GF-D8 (cell line): ENCODE measurements at regions not wholly inside any gene's neighbourhood (a gene's known extent, or its start where the extent isn't known, plus 50 kb on each side); places are given as distances from the start of the nearest gene placed in this dataset.

Experiments used
- DNase-seq: peaks from one replicate; lab custom pipeline; 2025; lab: John Stamatoyannopoulos, UW

DNA sequence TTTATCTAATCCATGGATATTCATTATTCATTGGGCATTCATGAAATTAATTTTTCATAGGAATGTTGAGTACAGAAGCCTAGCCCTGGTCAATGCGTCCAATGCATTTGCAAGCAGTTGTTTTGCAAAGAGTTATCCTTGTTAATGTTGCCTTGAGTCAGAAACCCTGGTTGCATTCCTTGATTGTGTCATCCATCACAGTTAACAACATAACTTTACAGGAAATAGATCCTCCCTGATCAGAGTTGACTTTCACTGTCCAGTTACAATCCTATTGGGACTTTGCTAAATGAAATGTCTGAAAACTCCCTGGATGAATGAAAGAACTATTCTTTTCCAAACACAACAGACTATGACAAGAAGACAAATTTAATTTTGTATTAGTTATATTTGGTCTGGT lies 924.3 kb upstream of the SLIT2 start:
- DNase-seq: no peak

DNA sequence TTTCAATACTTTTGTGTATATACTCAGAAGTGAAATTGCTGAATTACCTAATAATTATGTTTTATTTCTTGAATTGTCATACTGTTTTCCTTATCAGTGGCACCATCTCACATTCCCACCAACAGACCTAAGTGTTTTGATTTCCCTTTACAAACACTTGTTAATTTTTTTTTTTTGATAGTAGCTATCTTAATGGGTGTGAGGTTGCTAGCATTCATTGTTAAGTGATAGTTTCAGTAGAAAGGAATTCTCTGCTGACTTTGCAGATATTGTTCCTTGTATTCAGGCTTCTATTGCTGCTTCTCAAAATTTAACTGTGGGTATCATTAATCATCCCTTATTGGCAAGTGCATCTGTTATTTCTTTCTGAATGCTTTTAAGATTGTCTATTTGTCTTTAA lies 927.5 kb upstream of the SLIT2 start:
- no peak for DNase-seq

DNA sequence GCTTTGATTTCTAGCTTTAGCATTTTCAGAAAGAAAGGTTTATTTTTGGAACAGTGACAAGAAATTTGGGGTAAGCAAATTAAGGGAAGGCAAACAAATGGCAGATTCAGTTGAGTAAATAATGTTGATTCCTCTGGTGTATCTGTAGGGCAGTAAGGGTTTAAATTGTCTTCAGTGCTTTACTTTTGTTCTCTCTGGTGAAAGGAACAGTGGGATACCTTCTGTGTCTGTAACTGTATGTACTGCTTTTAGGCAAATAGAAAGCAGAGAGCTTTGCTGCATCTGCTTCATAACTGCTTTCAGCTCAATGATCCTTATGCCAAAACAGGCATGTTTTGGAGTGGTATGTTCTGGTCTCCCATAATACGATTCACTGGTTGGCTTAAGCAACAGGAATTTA lies 932.1 kb upstream of the SLIT2 start:
- no peak for DNase-seq

DNA sequence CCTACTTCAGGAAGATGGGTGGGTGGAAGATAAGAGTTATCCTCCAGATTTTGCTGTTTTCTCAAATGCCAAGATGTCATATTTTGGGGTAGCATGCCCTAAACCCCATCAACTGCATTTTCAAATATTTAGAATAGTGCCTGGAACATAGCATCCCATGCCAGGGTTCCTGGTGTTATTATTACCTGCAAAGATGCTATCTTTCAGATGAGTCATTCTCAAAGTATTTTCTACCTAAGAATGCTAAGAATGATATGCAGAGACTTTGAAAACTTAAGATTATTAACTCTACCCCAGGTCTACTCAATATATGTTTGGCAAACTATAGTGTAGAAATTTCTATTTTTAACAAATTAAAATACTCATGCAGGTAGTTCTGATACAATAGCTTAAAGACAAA lies 934.3 kb upstream of the SLIT2 start:
- DNase-seq: no peak

DNA sequence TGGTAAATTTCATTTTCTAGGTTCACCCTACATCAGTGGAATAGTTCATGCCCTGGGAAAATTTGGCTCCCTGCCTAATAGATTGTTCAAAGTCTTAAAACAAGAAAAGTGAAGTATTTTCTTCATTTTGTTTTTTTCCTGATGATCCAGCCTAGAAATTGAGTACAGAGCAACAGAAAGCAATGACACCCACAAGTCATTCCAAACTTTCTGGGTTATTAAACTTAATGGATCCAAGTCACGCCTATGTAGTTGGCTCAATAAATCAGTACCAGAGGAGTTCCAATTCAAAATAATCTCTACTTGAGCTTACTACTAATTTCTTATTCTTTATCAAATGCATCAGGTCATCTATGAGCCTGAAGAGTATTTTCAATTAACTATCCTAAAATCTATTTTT lies 937.6 kb upstream of the SLIT2 start:
- no peak for DNase-seq

DNA sequence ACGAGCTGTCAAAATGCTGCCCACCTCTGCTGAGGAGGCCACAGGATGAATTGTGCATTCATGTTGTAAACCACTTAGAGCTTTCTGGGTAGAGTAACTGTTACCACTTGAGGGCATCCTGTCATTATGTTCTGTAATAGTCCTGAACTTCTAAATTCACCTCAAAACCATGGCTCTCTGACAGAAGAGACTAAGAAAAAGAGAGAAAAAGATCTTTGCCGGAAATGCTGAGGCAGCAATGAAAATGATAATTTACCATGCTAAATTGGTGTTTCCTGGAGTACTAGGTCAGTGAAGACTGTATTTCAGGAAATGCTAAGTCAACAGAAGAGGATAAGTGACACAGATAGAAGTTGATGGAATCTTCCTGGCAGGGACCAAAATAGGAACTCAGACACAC lies 942.3 kb upstream of the SLIT2 start:
- no peak for DNase-seq

DNA sequence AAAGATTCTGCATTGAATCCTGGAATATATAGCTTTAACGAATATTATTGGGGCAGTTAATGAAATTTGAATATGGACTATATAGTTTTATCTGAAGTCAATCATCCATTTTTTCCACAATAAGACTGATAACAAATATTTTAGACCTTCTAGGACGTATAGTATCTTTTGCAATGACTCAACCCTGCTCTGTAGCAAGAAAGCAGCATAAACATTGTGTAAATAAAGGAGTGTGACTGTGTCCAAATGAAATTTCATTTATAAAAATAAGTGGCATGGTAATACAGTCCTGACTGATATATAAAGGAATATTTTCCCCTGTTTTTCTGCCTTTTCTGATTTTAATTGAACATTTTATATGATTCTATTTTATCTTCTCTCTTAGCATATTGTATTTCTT lies 947.7 kb upstream of the SLIT2 start:
- DNase-seq: no peak

DNA sequence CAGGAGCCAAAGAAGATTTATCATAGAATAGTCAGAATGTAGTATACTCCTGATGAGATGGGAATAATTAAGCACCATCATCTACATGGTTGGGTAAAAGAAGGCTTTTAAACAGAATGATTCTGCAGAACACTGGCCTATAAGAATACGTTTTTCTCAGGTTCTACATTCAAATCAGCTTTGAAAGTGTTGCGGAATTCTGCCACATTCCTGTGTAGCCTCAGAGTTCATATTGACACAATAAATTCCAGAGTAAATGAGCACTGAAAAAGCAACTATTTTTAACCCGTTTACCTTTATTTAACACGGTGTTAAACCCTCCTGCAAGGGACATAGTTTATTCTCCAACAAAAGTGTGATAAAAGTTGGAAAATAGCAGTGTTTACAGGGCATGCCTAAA lies 950.2 kb upstream of the SLIT2 start:
- no peak for DNase-seq

DNA sequence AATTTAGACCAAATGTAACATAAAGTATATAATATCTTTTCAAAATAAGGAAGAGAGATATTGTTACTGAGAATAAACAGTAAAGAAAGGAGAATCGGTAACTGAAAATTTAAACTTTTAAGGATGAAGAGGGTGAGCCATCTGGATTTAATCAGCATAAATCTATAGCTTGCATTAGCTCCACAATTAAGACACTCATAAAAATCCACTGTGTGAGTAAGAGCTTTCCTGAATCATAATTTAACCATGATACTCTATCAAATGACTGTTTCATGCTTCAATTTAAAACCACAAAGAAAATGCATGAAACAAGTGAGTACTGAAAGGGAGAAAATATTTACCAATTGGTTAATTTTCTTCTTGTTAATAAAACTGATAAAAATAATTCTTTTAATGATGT lies 951.5 kb upstream of the SLIT2 start:
- no peak for DNase-seq

DNA sequence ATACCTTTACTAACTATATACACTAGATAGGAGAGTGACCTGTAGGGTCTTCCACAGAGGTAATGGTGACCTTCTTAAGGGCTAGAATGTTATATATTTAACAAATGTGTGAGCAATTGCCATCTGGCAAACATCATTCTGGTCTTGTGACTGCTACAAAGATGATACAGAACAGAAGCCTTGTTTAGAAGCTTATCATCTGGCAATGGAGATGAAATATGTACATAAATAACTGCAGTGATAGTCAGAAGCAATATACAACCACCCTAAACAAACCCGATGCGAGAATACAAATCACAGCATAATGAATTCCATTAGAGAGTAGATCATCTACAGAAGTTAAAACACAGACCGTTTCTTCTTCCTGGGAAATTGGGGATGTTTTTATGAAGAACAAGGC lies 952.7 kb upstream of the SLIT2 start:
- DNase-seq: no peak

DNA sequence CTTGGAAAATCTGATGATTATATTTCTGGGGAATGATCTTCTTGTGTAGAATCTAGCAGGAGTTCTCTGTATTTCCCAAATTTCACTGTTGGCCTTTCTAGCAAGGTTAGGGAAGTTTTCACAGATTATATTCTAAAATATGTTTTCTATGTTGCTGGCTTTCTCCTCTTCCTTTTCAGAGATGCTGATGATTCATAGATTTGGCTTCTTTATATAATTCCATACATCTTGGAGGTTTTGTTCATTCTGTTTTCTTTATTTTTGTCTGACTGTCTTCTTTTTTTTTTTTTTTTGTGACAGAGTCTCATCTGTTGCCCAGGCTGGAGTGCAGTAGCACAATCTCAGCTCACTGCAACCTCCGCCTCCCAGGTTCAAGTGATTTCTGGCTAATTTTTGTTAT lies 957.9 kb upstream of the SLIT2 start:
- no peak for DNase-seq

DNA sequence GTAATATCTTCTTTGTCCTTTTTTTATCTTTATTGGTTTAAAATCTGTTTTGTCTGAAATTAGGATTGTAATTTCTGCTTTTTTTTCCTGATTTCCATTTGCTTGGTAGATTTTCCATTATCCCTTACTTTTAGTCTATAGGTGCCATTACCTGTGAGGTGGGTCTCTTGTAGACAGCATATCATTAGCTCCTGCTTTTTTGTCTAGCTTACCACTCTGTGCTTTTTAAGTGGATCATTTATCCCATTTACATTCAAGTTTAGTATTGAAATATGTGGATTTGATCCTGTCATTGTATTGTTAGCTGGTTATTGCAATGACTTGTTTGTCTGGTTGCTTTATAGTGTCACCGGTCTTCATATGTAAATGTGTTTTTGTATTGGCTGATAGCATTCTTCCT lies 958.6 kb upstream of the SLIT2 start:
- no peak for DNase-seq

DNA sequence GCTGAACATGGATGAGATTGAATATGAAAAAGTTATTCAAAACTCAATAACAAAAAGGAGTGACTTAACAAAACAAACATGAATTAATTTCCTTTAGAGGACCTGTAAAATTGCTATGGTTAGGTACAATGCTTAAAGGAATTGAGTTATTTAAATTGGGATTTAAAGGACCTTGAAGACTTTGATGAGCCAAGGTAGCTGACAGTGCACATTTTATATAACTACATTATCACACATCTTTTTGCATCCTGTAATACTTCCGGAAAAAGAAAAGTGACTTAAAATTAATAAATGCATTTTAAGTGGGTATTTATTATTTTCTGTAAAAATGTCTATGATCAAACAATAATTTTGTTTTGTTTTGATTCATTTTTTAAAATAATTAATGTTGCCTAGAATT lies 964.8 kb upstream of the SLIT2 start:
- DNase-seq: no peak

DNA sequence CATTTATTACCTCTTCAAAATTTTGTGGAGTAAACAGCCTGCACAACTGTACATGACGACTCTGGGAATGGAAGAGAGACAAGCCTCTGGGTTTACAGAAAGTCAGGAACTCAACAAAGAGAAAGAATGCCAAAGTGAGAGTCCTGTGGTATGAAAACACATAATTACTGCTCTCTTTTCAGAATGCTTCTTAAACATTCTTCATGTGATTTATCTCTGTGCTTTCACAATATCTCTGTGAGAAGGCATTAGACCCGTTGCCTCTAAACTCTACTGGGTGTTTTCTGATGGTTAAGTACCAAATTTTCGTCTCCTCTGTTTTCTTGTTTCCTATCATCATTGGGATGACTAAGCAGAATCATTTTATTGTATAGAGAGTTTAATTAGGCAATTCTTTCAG lies 966.6 kb upstream of the SLIT2 start:
- no peak for DNase-seq

DNA sequence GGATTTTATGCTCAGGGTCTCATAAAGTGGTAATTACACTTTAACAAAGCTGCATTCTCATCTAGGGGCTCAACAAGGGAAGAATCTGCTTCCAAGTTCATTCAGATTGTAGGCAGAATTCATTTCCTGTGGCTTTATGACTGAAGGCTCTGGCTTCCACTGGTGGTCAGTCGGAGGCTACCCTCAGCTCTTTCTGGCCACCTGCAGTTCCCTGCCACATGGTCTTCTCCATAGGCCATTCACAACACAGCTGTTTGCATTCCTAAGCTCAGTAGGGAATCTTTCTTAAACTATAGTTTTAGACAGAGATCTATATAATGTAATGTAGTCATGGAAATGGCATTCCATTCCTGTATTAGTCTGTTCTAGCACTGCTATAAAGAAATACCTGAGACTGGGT lies 973.0 kb upstream of the SLIT2 start:
- no peak for DNase-seq

DNA sequence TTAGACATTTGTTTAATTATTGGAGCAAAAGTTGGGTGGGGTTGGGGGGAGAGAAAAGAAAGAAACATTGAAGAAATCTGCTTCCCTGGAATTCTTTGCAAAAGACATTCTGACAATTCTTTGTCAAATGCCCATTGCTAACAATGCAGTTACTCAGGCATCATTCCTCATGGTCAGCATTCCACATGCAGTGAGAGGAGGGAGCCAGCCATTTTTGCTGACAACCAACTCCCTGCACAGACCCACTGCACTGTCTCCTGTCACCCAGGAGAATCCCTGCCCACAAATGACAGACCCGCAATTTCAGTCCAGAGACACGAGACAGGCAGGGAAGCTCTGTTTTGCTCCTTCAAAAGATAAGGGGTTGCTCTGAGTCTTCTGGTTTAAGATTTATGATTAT lies 985.1 kb upstream of the SLIT2 start:
- DNase-seq: no peak

DNA sequence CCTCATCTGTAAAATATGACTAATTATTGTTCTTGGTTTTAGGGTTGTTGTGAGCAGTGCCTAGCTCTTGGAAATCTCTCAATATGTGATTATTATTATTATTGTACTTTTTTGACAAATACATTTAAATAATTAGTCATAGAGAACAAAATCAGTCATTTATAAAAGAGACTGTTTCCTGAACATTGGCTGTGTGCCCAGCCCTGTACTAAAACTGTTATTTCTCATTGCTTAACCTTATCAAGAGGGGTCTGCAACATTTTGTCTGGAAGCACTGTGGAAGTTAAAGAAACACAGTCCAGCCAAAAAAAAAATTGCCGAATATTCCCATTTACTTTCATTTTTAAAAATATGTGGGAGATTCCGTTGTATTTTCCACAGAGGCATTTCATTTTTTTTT lies 989.2 kb upstream of the SLIT2 start:
- no peak for DNase-seq

DNA sequence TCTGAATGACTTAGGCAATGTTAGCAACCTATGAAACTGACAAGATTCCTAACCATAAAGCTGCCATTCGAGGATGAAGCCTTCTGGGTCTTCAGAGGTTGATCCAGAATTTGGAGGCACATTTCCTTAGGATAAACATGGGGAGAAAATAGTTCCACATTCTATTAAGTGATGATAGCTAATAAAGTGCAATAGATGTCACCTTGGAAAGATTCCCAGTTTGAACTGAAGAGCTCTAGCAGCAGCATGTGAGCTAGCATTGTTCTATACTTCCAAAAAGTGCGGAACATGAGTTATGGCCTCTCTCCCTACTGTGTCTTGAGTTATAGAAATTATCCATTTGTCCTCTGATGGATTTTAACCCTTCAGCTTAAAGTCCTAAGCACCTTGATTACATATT lies 991.4 kb upstream of the SLIT2 start:
- DNase-seq: no peak

DNA sequence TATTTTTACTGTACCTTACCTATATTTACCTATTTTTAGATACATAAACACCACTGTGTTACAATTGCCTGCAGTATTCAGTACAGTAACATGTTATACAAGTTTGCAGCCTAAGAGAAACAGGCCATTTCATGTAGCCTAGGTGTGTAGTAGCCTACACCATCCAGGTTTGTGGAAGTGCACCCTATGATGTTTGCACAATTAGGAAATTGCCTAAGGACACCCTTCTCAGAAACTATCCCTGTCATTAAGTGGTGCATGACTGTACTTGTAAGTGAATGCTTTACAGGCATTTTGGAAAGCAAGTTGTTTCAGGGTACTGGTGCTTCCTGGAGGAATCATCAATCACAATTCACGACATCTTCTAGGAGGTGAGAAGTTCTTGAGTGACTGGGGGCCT lies 991.8 kb upstream of the SLIT2 start:
- DNase-seq: no peak

DNA sequence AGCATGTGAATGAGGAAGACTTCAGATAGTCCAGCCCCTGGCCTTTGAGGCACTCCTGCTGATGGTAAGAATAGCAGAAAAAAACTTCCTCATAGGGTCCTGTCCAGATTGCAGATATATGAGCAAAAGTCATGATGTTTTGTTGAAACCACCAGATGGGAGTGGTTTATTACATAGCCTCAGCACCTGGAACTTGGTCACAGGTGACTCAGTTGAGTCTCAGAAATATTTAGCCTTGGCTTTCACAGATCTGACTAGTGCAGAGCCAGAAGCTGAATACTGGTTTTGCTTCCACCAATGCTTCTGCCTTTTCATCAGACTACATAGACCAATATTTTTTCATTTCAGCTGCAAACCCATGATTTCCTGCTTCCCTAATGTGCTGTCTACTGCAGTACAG lies 994.9 kb upstream of the SLIT2 start:
- DNase-seq: no peak

DNA sequence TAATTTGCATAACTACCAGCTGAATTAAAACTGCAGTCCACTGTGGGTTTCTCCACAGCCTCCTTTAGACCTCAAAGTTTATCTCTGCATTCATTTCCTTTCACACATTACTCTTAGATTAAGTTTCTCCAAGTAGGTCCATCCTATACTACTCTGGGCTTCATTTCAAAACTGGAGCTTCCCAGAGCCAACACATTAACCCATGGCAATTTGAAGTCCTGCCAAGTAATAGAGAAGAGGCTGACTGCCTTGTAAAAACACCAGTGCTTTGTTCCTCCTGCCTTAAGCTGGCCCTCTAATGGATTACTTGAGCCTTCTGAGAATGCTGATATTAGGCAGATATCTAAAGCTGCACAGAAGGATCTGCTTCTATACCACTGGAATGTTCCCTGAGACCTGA lies 997.2 kb upstream of the SLIT2 start:
- no peak for DNase-seq

DNA sequence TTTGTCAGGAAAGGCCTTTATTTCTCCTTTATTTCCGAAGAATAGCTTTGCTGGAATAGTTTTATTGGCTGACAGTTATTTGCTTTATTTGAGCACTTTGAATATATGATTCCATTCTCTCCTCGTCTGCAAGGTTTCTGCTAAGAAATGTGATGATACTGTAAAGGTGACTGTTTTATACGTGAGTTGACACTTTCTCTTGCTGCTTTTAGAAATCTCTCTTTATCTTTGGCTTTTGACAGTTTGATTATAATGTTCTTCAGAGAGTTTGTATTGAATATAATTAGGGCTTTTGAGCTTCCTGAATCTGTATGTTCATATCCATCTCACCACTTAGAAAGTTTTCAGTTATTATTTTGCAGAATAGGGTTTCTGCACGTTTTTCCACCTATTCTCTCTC lies 1003.7 kb upstream of the SLIT2 start:
- no peak for DNase-seq

DNA sequence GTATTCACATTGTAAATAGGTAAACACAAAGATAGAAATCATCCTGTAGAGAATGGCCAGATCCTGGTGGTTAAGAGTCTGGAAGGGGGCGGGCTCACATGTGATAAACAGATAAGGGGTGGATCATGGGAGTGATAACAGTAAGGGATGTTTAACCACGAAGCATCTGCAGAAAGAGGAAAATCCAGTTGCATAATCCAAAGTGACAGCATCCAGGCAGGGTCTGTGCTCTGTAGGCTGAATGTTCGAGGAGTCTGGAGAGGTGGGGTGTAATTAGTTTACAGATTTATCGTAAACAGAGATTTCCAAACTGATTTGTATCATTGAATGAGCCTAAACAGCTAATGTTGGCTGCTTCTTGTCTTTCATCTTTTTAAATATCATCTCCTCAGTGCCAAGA lies 1009.8 kb upstream of the SLIT2 start:
- DNase-seq: no peak

DNA sequence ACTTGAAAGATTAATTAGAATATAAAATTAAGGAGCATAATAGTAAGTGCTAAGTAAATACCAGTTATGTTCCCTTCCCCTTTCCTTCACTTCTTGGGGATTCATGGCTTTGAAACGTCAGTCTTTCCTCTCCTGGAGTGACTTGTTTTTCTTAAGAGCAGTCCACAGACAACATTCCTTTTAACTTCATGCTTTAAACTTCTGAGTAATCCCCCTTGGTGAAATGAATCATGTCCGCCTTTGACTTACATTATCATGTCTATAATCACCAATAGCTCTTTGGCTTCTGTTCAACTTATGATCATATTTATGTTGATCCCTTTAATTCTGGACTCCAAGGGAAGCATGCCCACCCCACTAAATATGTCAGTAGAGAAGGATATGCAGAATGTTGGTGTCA lies 1012.1 kb upstream of the SLIT2 start:
- DNase-seq: no peak

DNA sequence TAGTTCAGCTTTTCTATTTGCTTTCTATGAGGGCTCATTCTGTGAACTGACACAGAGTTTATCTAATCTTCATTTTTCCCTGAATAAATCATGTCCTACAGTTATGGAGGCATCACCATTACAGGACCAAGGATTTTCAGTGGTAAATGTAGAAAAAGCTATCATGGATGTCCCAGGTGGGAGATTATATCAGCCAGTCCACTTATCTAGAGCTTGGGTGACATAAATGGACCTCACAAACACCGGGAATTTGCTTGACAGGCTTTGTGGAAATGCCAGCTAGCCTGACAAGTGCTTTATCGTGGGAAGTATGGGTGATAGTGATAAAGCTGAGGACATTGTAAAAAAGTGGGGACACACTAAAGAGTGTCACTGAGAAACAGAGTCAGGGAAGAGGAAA lies 1015.2 kb upstream of the SLIT2 start:
- DNase-seq: no peak
